ENCODE measurements at regions not wholly inside any gene's neighbourhood (a gene's known extent, or its start where the extent isn't known, plus 50 kb on each side); places are given as distances from the start of the nearest gene placed in this dataset.

DNA sequence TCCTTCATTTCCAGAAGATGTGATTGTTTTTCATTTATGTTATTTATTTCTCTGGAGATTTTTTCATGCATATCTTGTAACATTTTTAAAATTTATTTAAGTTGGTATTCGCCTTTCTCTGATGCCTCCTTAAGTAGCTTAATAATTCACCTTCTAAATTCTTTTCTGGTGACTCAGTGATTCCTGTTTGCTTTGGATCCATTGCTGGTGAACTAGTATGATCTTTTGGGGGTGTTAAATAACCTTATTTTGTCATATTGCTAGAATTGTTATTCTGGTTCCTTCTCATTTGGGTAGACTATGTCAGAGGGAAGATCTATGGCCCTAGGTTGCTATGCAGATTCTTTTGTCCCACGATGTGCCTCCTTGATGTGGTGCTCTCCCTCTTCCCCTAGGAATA is 1347.2 kb upstream of the B3GALT2 start:
- intact Hi-C loops (cut with DNase I): no loop called here
- ATAC-seq (no peak), DNase-seq (ENCODE audit: low spot score) (no peak)

DNA sequence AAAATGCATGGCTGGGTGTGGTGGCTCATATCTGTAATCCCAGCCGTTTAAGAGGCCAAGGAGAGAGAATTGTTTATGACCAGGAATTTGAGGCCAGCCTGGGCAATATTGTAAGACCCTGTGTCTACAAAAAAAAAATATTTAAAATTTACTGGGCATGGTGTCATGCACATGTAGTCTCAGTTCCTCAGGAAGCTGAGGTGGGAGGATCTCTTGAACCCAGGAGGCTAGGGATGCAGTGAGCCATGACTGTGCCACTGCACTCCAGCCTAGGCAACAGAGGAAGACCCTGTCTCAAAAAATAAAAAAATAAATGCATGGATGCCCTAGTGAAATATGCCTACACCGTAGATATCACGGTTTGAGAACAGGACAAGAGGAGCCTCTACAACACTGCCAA is 1331.2 kb upstream of the B3GALT2 start:
- no peak for DNase-seq (ENCODE audit: low spot score)
- intact Hi-C loops (cut with DNase I): no loop called here
- ATAC-seq: no peak

DNA sequence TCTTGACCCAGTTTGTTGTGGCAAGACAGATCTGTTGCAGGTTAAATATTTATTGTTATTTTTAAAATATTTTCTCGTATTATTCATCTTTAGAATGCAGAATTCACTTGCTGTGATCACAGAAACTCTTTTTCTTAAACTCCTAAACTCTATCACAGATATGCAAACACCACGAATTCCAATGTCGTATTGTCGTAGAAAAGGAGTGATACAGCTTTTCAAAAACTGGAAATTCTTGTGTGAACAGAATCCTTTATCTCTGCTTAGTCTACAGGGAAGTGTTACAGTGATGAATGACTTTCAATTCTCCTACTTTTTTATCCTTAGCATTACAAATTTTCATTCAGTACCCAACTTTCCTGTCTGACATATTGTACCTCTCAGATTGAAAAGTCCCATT is 1329.5 kb upstream of the B3GALT2 start:
- intact Hi-C loops (cut with DNase I): no loop called here
- ATAC-seq: no peak
- no peak for DNase-seq (ENCODE audit: low spot score)

DNA sequence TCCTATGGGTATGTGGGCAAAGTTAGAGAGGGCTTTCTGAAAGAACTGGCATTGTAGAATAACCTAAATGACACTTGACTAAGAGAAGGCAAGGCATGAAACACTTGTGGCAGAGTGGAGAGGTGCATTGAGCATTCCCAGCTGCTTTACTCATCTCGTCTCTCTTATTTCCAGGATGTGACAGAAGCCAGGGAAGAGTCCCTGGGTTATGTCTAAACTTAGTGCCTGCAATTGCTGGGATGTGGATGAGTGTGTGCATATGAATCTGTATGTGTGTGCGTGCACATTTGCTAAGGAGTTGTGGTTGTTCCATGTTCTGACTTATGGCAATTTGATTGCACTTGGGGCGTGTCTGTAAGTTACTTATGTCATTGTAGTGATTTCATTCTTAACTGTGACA is 1326.5 kb upstream of the B3GALT2 start:
- no peak for ATAC-seq
- intact Hi-C loops (cut with DNase I): no loop called here
- no peak for DNase-seq (ENCODE audit: low spot score)

- no peak for ATAC-seq
- intact Hi-C loops (cut with DNase I): no loop called here
- no peak for DNase-seq (ENCODE audit: low spot score)
Measured at GRCh38 chr1:194512345-194512744, 1325.9 kb upstream of the B3GALT2 start.

DNA sequence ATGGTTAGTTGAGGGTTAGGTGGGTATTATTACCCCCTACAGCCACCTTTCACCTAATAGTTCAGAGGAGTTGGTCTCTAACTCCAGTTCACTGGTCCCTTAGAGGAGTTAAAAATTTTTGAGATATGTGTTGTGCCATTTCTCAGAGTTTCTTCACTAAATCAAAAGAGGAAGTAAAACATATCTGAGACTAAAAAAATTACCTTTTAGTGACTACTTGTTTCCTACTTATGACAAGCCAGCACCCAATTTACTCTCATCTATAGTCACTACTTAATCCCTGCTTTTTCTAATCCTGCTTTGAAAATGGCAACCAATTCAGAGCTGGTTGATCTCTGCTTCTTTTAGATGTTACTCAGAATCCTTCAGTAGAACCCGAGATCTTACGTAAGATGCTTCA is 1316.8 kb upstream of the B3GALT2 start:
- intact Hi-C loops (cut with DNase I): no loop called here
- no peak for ATAC-seq
- no peak for DNase-seq (ENCODE audit: low spot score)

DNA sequence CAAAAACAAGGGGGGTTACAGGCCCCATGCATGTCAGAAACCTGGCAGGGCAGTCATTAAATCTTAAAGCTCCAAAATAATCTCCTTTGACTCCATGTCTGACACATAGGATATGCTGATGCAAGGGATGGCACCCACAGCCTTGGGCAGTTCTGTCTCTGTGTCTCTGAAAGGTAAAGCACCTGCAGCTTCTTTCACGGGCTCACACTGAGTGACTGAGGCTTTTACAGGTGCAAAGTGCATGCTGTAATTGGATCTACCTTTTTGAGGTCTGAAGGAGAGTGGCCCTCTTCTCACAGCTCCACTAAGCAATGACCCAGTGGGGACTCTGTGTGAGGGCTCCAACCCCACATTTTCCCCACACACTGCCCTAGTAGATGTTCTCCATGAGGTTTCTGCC is 1309.0 kb upstream of the B3GALT2 start:
- ATAC-seq: no peak
- no peak for DNase-seq (ENCODE audit: low spot score)
- intact Hi-C loops (cut with DNase I): no loop called here

DNA sequence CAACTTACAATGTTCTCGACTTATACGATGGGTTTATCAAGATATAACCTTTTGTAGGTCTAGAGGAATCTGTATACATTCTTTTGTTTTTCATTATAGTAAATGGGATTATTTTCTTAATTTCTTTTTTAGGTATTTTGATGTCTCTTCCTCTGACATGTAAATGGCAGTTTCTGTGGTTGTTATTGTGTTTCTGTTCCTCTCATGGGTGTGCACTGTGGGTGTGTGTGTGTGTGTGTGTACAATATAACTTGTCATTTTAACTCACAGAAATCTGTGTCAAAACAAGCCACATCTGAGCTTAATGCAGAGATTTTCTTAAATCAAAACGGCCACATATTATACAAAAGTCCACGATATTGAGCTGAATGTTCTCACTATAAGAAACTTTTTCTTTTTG is 1300.8 kb upstream of the B3GALT2 start:
- ATAC-seq (no peak), DNase-seq (ENCODE audit: low spot score) (no peak)
- intact Hi-C loops (cut with DNase I): no loop called here

- ATAC-seq (no peak), DNase-seq (ENCODE audit: low spot score) (no peak)
- intact Hi-C loops (cut with DNase I): no loop called here
Measured at GRCh38 chr1:194485432-194485831, 1299.0 kb upstream of the B3GALT2 start.

DNA sequence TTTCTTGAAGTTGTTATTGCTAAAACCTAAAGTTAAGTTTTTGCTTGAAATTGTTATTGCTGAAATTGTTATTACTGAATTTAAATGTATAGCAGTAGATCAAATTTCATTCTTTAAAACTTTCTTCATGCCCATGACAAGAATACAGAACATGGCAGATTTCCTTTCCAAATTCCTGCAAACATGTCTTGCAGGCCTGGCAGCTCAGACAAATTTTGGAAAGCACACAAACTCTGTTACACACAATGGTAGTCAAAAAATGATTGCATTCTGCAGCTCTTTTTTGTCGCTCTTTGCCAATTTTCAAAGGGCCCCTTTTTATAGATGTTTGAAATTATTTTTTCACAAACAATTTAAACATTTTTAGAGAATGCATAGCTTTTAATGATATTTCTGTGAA is 1292.3 kb upstream of the B3GALT2 start:
- intact Hi-C loops (cut with DNase I): no loop called here

DNA sequence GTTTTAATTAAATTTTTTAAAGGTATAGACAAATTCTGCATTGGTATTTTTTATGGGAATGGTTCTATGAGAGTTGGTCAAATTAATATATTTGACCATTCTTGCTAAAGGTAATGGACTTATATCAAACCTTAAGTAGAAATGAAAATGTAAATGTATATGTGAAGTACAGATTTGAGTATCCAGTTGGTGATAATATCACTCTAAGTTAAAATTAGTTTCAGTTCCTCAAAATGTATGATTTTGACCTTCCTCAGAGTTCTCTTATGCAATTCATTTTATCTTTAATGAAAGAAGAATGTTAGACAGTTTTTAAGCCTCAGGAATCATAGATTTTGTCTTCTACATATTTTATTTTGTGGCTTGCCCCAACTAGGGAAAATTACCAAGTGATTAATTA is 1291.5 kb upstream of the B3GALT2 start:
- DNase-seq (ENCODE audit: low spot score): no peak
- ATAC-seq: no peak
- intact Hi-C loops (cut with DNase I): no loop called here

More for the DNA sequence above, 1292.3 kb upstream of the B3GALT2 start:
- no peak for ATAC-seq
- no peak for DNase-seq (ENCODE audit: low spot score)

DNA sequence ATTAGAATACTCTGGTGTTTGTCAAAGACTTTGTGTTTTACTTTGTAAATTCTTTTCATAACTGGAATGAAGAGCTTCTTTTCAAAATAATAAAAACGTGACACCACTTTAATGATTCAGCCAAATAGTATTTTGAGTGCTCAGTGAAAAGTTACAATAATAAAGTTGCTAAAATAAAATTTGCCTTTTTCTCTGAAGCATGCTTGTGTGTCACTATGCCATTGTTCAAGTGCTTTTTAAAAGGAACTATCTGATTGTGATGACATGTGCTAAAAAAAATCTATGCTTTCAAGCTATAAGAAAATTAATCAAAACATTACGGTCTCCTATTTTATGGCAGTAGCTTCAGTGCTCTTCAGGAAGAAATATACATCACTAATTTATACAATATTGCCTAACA is 1290.5 kb upstream of the B3GALT2 start:
- intact Hi-C loops (cut with DNase I): no loop called here
- DNase-seq (ENCODE audit: low spot score) (no peak), ATAC-seq (no peak)

DNA sequence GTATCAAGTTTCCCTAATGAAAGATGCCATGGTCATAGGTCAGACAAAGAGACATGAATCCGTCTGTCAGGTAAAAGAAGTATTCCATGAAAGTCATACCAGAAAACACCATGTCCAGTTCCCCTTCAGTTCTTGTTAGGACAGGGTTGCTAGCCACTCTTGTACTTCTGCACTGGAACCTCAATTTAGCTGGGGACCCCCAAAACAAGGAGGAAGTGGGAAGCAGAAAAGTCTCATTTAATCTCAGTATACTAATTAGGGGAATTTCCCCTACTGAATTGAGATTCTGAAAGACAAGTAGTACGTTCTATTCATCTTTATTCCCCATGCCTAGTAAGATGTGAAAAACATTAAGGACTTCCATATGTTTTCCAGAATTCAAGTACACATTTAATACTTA is 1289.9 kb upstream of the B3GALT2 start:
- ATAC-seq: no peak
- intact Hi-C loops (cut with DNase I): no loop called here
- DNase-seq (ENCODE audit: low spot score): no peak

- no peak for ATAC-seq
- intact Hi-C loops (cut with DNase I): no loop called here
- DNase-seq (ENCODE audit: low spot score): no peak
Measured at GRCh38 chr1:194474701-194475100, 1288.3 kb upstream of the B3GALT2 start.

GRCh38 chr1:194473766-194474165 is 1287.4 kb upstream of the B3GALT2 start:
- no peak for ATAC-seq
- intact Hi-C loops (cut with DNase I): no loop called here

DNA sequence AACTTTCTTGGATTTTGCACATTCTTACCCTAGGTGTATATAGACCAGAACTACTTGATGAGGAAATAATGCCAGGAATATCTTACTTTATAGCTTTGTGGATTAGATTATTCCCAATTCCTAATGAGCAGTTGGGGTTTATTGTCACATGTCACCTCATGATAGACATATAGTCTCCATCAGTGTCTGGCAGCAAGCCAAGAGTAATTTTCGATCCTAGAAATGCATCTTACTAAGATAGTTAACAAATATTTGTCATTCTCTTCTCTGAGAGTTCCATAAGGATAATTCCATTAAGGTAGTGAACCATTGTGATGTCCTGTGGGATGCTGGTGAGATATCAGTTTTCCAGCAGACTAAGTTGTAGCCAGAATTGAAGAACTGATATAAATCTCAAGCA is 1282.9 kb upstream of the B3GALT2 start:
- ATAC-seq (no peak), DNase-seq (ENCODE audit: low spot score) (no peak)
- intact Hi-C loops (cut with DNase I): no loop called here

More at GRCh38 chr1:194473766-194474165, 1287.4 kb upstream of the B3GALT2 start:
- DNase-seq (ENCODE audit: low spot score): no peak

DNA sequence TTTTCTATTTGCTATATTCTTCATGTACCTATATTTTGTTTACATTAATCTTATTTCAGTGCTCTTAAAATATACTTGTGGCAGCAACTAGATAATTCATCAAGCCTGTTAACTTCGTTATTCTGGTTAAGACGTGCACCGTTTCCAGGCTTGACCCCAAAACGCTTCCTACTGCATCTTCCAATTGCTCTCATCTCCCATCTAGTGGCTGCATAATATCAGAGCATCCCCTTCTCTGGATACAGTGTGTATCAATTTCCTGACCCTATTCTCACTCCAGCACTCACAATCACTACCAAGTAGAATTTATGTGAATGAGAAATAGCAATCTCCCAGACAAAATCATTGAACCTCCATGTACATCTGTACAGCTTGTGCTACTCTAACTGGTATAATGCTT is 1280.3 kb upstream of the B3GALT2 start:
- DNase-seq (ENCODE audit: low spot score) (no peak), ATAC-seq (no peak)
- intact Hi-C loops (cut with DNase I): no loop called here

- ATAC-seq: no peak
- intact Hi-C loops (cut with DNase I): no loop called here
Measured at GRCh38 chr1:194447636-194448035, 1261.2 kb upstream of the B3GALT2 start.

DNA sequence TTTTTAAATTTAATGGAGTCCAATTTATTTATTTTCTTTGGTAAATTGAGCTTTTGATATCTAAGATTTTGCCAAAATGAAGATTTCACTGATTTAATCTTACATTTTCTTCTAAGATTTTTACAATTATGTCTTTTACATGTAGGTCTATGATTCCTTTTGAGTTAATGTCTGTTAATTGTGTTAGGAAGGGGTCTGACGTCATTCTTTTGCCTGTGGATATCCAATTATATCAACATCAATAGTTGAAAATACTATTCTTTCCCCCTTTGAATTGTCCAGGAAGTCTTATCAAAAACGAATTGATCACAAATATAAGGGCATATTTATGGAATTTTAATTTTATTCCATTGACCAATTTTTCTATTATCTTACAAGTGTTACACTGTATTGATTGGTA is 1258.8 kb upstream of the B3GALT2 start:
- intact Hi-C loops (cut with DNase I): no loop called here
- DNase-seq (ENCODE audit: low spot score) (no peak), ATAC-seq (no peak)

More at GRCh38 chr1:194447636-194448035, 1261.2 kb upstream of the B3GALT2 start:
- no peak for DNase-seq (ENCODE audit: low spot score)

GRCh38 chr1:194442901-194443575 is 1256.6 kb upstream of the B3GALT2 start:
- intact Hi-C loops (cut with DNase I): no loop called here
- no peak for DNase-seq (ENCODE audit: low spot score)
- ATAC-seq: no peak

- ATAC-seq: no peak
- intact Hi-C loops (cut with DNase I): no loop called here
- DNase-seq (ENCODE audit: low spot score): no peak
Measured at GRCh38 chr1:194437135-194437534, 1250.7 kb upstream of the B3GALT2 start.

DNA sequence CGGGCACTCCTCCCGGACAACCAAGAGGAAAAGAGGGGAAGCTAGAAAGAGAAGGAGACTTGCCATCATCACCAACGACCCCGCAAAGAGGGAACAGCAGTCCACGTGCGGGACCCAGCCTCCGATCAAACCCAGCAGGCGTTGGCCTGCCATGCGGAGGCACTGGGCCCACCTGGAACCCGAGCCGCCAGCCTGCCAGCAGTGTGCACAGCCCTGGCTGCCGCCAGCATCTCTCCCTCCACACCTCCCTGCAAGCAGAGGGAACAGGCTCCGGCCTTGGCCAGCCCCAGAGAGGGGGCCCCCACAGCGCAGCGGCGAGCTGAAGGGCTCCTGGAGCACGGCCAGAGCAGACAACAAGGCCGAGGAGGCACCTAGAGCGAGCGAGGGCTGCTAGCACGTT is 1244.7 kb upstream of the B3GALT2 start:
- no peak for DNase-seq (ENCODE audit: low spot score)
- no peak for ATAC-seq
- intact Hi-C loops (cut with DNase I): no loop called here
